Central memory CD8-positive, alpha-beta T cell (primary cell): ENCODE measurements at regions not wholly inside any gene's neighbourhood (a gene's known extent, or its start where the extent isn't known, plus 50 kb on each side); places are given as distances from the start of the nearest gene placed in this dataset.

Experiments
- ATAC-seq: fragments of 150-1000 bp; cut with Tn5 transposase; replicated peaks from 2 replicates; pipeline ENCODE4 v1.10.0; 2022; ENCODE audit warnings: mild to moderate bottlenecking, moderate FRiP score, moderate number of reproducible peaks; ENCODE audit not compliant: poor library complexity, severe bottlenecking; ENCODE audit errors: extremely low read depth
- DNase-seq, 2 donors: peaks; one replicate each; pipeline ENCODE4 v3.0.0; 2021; ENCODE audit warnings: low spot score in 2 of 2
- H3K27ac Mint-ChIP-seq: one replicate; pipeline ENCODE4 v1.8.0; 2022; ENCODE audit warnings: low read depth, mild to moderate bottlenecking, moderate library complexity, mixed read lengths
- H3K27me3 Mint-ChIP-seq: one replicate; pipeline ENCODE4 v1.8.0; 2022; ENCODE audit warnings: mixed read lengths
- H3K36me3 Mint-ChIP-seq: one replicate; pipeline ENCODE4 v1.8.0; 2022; ENCODE audit warnings: mild to moderate bottlenecking, moderate library complexity, mixed read lengths; ENCODE audit not compliant: insufficient read depth
- H3K4me1 Mint-ChIP-seq: one replicate; pipeline ENCODE4 v1.8.0; 2022; ENCODE audit warnings: mixed read lengths
- H3K4me3 Mint-ChIP-seq: one replicate; pipeline ENCODE4 v1.8.0; 2022; ENCODE audit warnings: mild to moderate bottlenecking, moderate library complexity, mixed read lengths
- H3K9me3 Mint-ChIP-seq: one replicate; pipeline ENCODE4 v1.8.0; 2022; ENCODE audit warnings: mixed read lengths

DNA sequence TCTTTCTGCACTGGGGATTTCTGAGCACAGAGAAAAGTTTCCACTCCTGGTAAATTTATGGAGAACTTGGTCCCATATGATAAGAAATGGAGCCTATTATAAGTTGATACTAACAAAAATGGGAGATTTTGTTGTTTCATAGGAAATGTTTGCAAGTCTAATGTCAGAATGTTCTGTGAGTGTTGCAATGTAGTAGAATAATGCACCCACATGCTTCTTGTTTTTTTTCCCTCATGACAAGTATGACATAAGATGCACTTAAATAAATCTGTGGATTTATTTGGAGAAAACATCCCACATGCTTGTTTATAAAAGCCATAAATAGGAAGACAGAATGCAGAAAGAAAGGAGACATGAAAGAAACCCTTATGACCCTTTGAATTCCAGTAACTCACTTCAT, 50.8 kb upstream of the KCNJ6 start:
- ATAC-seq (no peak), DNase-seq (no peak)
- no peaks in the 10 kb centered on the region for H3K36me3 Mint-ChIP-seq
- H3K27me3 Mint-ChIP-seq: peaks cover 27% of the 10 kb centered on the region
- H3K4me1 Mint-ChIP-seq: no peaks in the 10 kb centered on the region
- no peak overlapping the region for H3K27ac Mint-ChIP-seq
- H3K9me3 Mint-ChIP-seq: no peaks in the 10 kb centered on the region
- H3K4me3 Mint-ChIP-seq: no peak overlapping the region

DNA sequence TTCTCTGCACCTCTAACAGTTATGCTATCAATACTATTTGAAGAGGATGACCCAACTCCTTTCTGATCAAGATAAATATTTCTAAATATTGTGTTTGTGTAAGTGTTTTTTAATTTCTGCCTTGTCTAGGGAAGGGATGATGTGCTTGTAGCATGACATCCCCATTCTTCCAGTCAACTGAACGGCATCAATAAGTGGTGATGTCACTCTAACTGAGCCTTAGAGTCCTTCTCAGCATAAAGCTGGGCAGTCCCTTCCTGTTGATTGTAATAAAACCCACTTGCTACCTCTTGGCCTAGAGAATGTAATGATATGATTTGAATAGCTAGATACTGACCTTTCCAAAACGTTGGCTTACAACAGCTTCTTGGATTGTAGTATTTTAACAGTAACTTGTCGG, 52.5 kb upstream of the KCNJ6 start:
- Mint-ChIP-seq H3K4me3 (no peak overlapping the region), H3K27ac (no peak overlapping the region), H3K4me1 (no peaks in the 10 kb centered on the region), H3K27me3 (peaks cover 23% of the 10 kb centered on the region), H3K9me3 (no peaks in the 10 kb centered on the region), H3K36me3 (no peaks in the 10 kb centered on the region)
- ATAC-seq (no peak), DNase-seq (no peak)

DNA sequence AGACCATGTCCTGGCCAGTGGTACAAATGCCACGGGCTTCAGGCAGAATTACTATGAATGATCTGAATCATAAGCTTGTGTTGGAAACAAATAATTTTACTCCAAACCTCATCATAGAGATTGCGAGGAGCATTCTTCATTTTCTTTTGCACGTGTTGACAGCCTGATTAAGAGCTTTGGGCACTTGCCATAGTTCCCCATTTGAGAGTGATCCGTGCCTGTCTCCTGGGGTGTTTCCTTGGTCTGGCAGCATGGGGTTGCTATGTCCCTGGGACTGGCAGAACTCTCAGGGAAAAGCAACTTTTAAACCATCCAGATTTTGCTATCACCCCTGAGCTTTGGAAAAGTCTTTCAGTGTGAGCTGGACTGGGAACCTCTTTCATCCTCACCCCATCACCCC, 54.3 kb upstream of the KCNJ6 start:
- ATAC-seq (no peak), DNase-seq (no peak)
- H3K9me3 Mint-ChIP-seq: no peaks in the 10 kb centered on the region
- H3K27ac Mint-ChIP-seq: no peak overlapping the region
- no peaks in the 10 kb centered on the region for H3K36me3 Mint-ChIP-seq
- peaks cover 20% of the 10 kb centered on the region for H3K27me3 Mint-ChIP-seq
- H3K4me3 Mint-ChIP-seq: no peak overlapping the region
- H3K4me1 Mint-ChIP-seq: no peaks in the 10 kb centered on the region

GRCh38 chr21:37971390-37971950, 55.2 kb upstream of the KCNJ6 start:
- H3K4me1 Mint-ChIP-seq: no peaks in the 10 kb centered on the region
- H3K4me3 Mint-ChIP-seq: no peak overlapping the region
- ATAC-seq: no peak
- no peaks in the 10 kb centered on the region for H3K9me3 Mint-ChIP-seq
- no peaks in the 10 kb centered on the region for H3K36me3 Mint-ChIP-seq
- H3K27ac Mint-ChIP-seq: no peak overlapping the region
- peaks cover 15% of the 10 kb centered on the region for H3K27me3 Mint-ChIP-seq
- no peak for DNase-seq

DNA sequence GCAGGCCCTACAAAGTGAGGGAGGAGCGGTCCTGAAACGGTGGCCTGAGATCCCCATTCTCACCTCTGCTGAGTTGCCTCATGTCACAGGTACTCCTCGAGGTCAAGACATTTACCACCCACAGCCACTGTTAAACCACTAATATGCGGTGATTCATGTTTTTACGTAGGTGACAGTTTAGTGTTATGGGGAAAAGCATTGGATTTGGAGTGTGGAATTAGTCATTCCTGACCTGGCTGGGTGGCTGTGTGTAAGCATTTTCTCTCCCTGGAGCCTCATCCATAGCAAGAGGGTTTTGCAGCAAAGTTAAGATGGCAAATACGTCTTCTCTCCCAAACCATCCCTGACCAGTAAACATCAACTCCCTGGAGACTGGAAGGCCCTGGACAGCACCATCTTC, 57.8 kb upstream of the KCNJ6 start:
- ATAC-seq (no peak), DNase-seq (no peak)
- no peaks in the 10 kb centered on the region for H3K4me1 Mint-ChIP-seq
- H3K4me3 Mint-ChIP-seq: no peak overlapping the region
- H3K27me3 Mint-ChIP-seq: peaks cover 11% of the 10 kb centered on the region
- H3K27ac Mint-ChIP-seq: no peak overlapping the region
- no peaks in the 10 kb centered on the region for H3K9me3 Mint-ChIP-seq
- H3K36me3 Mint-ChIP-seq: no peaks in the 10 kb centered on the region

DNA sequence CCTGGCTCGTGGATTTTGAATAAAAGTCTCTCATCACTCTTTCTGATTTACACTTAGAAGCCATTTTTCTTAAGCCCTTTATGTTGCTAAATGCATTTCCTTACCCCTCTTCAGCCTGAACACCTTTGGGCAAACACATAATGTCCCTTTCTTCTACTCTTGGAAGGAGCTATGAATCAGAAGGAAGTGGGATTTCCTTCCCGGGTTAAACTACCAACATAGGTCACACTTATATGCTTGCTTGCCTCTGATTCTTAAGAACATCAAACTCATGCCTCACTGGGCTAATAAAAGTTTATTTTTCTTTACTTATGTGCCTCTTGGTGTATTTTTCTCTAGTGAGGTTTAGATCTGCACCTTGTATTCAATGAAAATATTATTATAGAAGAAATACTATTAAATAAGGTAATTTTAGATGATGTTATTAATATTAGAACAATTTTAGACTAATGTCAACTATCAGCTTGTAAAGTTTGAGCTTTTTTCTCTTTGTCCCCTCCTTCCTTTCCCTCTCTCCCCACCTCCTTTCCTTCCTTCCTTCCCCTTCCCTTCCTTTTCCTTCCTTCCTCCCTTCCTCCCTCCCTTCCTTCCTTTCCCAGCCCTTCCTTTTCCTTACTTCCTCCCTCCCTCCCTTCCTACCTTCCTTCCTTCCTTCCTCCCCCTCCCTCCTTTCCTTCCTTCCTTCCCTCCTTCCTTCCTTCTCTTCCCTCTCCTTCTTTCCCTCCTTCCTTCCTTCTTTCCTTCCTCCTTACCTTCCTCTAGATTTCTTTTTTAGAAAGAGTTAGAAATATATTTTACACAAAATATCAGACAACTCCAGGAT, 66.5 kb upstream of the KCNJ6 start:
- no peak for ATAC-seq
- Mint-ChIP-seq H3K9me3 (no peaks in the 10 kb centered on the region), H3K27ac (no peak overlapping the region), H3K36me3 (no peaks in the 10 kb centered on the region), H3K27me3 (peaks cover 9% of the 10 kb centered on the region), H3K4me3 (no peak overlapping the region), H3K4me1 (no peaks in the 10 kb centered on the region)
- DNase-seq: no peak

- DNase-seq (no peak), ATAC-seq (no peak)
- H3K4me3 Mint-ChIP-seq: no peak overlapping the region
- H3K4me1 Mint-ChIP-seq: no peaks in the 10 kb centered on the region
- H3K27ac Mint-ChIP-seq: no peak overlapping the region
- no peaks in the 10 kb centered on the region for H3K9me3 Mint-ChIP-seq
- no peaks in the 10 kb centered on the region for H3K36me3 Mint-ChIP-seq
- peaks cover 9% of the 10 kb centered on the region for H3K27me3 Mint-ChIP-seq
Measured at GRCh38 chr21:37983336-37984095, 67.3 kb upstream of the KCNJ6 start.

GRCh38 chr21:37984416-37984815, 68.2 kb upstream of the KCNJ6 start:
- DNase-seq (no peak), ATAC-seq (no peak)
- Mint-ChIP-seq H3K9me3 (no peaks in the 10 kb centered on the region), H3K4me1 (no peaks in the 10 kb centered on the region), H3K27ac (no peak overlapping the region), H3K27me3 (peaks cover 9% of the 10 kb centered on the region), H3K4me3 (no peak overlapping the region), H3K36me3 (no peaks in the 10 kb centered on the region)

DNA sequence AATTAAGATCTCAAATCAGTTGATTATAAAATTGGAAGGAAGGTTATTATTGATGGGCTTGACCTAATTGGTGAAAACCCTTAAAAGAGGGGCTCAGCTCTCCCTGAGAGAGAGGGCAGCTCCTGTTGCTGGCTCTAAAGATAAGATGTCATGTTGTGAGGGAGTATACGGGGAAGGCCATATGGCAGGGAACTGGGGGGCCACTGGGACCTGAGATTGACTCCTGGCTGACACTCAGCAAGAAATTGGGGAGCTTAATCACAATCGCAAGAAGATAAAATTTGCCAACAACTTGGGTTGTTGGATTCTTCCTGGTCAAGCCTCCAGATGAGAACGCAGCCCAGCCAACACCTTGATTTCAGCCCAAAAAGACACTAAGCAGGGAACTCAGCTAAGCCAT, 69.7 kb upstream of the KCNJ6 start:
- Mint-ChIP-seq H3K27me3 (peaks cover 20% of the 10 kb centered on the region), H3K9me3 (no peaks in the 10 kb centered on the region), H3K27ac (no peak overlapping the region), H3K4me3 (no peak overlapping the region), H3K4me1 (no peaks in the 10 kb centered on the region), H3K36me3 (no peaks in the 10 kb centered on the region)
- DNase-seq (no peak), ATAC-seq (no peak)

DNA sequence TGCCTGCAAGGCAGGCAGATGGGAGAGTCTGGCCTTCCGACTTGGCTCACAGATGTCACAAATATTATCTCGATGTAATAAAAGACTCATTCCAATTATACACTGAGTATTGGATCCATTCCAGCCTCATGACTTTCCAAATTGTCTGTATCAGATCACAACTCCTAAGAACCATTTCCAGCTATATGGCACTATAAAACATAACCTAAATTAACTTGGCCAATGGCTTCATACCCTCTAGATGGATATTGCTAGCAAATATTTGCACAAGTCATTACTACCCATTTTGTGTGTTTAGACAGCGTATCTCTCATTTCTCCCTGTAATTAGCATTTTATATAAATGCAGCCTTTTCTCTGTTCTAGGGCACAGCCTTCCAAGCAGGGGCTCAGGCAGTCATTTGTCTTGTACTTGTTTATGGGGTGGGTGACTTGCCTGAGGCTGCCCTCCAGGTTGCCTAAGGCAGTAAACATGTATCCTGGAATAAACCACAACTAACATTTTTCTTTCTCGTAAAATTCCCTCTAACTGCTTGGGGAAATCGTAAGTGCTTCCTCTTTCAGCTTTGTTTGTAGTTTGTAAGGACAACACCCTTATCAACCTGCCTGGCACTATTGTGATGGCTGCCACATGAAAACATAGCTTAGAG, 70.6 kb upstream of the KCNJ6 start:
- no peaks in the 10 kb centered on the region for H3K9me3 Mint-ChIP-seq
- no peak overlapping the region for H3K27ac Mint-ChIP-seq
- DNase-seq (no peak), ATAC-seq (no peak)
- no peak overlapping the region for H3K4me3 Mint-ChIP-seq
- H3K4me1 Mint-ChIP-seq: no peaks in the 10 kb centered on the region
- no peaks in the 10 kb centered on the region for H3K36me3 Mint-ChIP-seq
- H3K27me3 Mint-ChIP-seq: peaks cover 20% of the 10 kb centered on the region

- no peaks in the 10 kb centered on the region for H3K4me1 Mint-ChIP-seq
Measured at GRCh38 chr21:37987668-37988067, 71.4 kb upstream of the KCNJ6 start.

GRCh38 chr21:37993071-37993470, 76.8 kb upstream of the KCNJ6 start:
- Mint-ChIP-seq H3K4me3 (no peak overlapping the region), H3K36me3 (no peaks in the 10 kb centered on the region), H3K4me1 (no peaks in the 10 kb centered on the region), H3K27me3 (peaks cover 11% of the 10 kb centered on the region), H3K9me3 (no peaks in the 10 kb centered on the region), H3K27ac (no peak overlapping the region)
- ATAC-seq (no peak), DNase-seq (no peak)

More at GRCh38 chr21:37987668-37988067, 71.4 kb upstream of the KCNJ6 start:
- no peaks in the 10 kb centered on the region for H3K9me3 Mint-ChIP-seq
- no peak overlapping the region for H3K4me3 Mint-ChIP-seq
- DNase-seq (no peak), ATAC-seq (no peak)
- H3K27ac Mint-ChIP-seq: no peak overlapping the region
- no peaks in the 10 kb centered on the region for H3K36me3 Mint-ChIP-seq
- peaks cover 20% of the 10 kb centered on the region for H3K27me3 Mint-ChIP-seq
